Hepatocyte (in vitro differentiated cells): ENCODE measurements at regions not wholly inside any gene's neighbourhood (a gene's known extent, or its start where the extent isn't known, plus 50 kb on each side); places are given as distances from the start of the nearest gene placed in this dataset.
"Not testable (repeated sequence)": the region's sequence is repeated elsewhere in the genome, so short reads cannot be mapped to it uniquely, and the experiment has no call there.

ENCODE experiments used
- CTCF ChIP-seq: fragments of 200-600 bp; sonication (generic); IDR thresholded peaks from 2 replicates; pipeline ENCODE4 v1.5.1; 2016; ENCODE audit warnings: antibody characterized with exemption, mild to moderate bottlenecking; ENCODE audit not compliant: poor library complexity
- EZH2 ChIP-seq: fragments of 200-600 bp; sonication (generic); IDR thresholded peaks from 2 replicates; pipeline ENCODE4 v1.6.1; 2016; ENCODE audit warnings: antibody characterized with exemption, mild to moderate bottlenecking, borderline replicate concordance
- EZH2phosphoT487 ChIP-seq: fragments of 200-600 bp; sonication (generic); IDR thresholded peaks from one replicate; pipeline ENCODE4 v1.6.1; 2018; ENCODE audit warnings: antibody characterized with exemption, mild to moderate bottlenecking, low read depth, moderate library complexity; ENCODE audit not compliant: unreplicated experiment, severe bottlenecking

- TF ChIP-seq EZH2, CTCF, EZH2phosphoT487: not testable (repeated sequence)
Measured at GRCh38 chrX:12082959-12083358, 55.3 kb upstream of the FRMPD4 start.
